ENCODE measurements at regions not wholly inside any gene's neighbourhood (a gene's known extent, or its start where the extent isn't known, plus 50 kb on each side); places are given as distances from the start of the nearest gene placed in this dataset.

DNA sequence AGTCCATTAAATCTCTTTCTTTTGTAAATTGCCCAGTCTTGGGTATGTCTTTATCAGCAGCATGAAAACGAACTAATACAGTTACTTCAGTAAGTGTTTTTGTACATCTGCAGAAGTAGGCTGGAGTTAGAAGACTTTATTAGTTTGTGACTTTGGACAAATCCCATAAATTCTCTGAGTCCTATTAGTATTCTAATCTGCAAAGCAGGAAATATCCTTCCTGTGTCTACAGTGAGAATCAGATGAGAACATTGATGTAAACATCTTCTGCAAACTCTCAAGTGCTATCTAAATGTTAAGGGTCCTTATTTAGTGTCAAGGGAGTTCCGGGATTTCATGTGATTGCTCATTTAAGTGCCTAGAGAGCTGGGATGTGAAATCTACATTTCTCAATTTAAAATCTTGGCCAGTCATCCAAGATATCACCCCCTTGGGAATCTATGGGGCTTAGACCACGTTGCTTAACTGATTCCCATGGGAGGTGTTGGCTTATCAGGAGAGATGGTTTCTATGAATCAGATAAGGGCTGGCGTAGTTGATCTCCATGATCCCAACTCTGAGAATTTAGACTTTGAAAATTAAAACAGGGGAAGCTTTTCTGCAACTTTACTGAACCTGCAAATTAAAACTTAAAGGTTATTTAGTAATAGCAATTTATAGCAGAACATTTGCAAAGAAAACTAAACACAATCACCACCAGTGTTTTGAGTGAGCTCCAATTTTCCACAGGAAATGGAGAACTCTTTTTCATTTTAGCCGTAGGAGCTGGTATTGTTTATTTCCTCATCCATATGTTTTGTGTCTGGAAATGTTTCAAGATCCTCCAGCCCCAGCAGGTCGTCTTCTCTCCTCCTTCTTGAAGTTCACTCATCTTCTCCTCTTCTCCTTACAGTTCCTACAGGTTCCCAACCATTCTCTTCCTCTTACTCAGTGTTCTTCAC lies 241.6 kb upstream of the CD180 start:
- DNase-seq (ENCODE audit: low spot score) (no peak), ATAC-seq (no peak)
- Mint-ChIP-seq H3K9me3 (peaks cover 17% of the 10 kb centered on the region), H3K36me3 (peaks cover 3% of the 10 kb centered on the region; the same call in 1 of the 2 replicates), H3K27me3 (ENCODE audit: low read depth) (no peaks in the 10 kb centered on the region; the same call in 1 of the 2 replicates), H3K27ac (no peak overlapping the region), H3K4me1 (peaks cover 7% of the 10 kb centered on the region), H3K4me3 (no peak overlapping the region)
- TF ChIP-seq, protein P1, sequence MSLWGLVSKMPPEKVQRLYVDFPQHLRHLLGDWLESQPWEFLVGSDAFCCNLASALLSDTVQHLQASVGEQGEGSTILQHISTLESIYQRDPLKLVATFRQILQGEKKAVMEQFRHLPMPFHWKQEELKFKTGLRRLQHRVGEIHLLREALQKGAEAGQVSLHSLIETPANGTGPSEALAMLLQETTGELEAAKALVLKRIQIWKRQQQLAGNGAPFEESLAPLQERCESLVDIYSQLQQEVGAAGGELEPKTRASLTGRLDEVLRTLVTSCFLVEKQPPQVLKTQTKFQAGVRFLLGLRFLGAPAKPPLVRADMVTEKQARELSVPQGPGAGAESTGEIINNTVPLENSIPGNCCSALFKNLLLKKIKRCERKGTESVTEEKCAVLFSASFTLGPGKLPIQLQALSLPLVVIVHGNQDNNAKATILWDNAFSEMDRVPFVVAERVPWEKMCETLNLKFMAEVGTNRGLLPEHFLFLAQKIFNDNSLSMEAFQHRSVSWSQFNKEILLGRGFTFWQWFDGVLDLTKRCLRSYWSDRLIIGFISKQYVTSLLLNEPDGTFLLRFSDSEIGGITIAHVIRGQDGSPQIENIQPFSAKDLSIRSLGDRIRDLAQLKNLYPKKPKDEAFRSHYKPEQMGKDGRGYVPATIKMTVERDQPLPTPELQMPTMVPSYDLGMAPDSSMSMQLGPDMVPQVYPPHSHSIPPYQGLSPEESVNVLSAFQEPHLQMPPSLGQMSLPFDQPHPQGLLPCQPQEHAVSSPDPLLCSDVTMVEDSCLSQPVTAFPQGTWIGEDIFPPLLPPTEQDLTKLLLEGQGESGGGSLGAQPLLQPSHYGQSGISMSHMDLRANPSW (CRISPR knock-in tag; conservative IDR thresholded peaks at IDR 0.05; ENCODE audit: low read depth) = no peak
- TF ChIP-seq, protein P2, sequence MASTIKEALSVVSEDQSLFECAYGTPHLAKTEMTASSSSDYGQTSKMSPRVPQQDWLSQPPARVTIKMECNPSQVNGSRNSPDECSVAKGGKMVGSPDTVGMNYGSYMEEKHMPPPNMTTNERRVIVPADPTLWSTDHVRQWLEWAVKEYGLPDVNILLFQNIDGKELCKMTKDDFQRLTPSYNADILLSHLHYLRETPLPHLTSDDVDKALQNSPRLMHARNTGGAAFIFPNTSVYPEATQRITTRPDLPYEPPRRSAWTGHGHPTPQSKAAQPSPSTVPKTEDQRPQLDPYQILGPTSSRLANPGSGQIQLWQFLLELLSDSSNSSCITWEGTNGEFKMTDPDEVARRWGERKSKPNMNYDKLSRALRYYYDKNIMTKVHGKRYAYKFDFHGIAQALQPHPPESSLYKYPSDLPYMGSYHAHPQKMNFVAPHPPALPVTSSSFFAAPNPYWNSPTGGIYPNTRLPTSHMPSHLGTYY (CRISPR knock-in tag; IDR thresholded peaks at IDR 0.05) = no peak
- ChIA-PET POLR2A (interaction anchor here (0.6 kb wide), 1 partner anchor 794 kb away, joined by 5 read pairs; no protein-coding TSS in a partner anchor), CTCF (no interaction called here)

DNA sequence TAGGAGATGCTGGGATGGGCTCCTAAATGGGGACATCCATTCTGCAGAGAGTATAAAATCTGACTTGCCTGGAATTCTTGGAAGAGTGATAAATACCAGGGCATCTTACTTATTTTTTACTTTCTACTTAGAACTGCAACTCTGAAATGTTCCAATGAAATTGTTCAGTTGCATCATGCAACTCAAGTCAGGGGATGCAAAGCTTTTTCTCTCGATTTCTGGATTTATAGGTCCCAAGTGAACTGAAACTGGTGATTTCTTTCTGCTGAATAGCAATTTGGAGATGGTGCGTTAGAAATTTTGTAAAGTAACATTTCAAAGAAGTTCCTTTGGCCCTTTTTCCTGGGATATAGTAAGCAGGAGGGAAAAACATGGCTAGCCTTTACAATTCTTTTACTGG lies 238.4 kb upstream of the CD180 start:
- POLR2A ChIA-PET = no interaction called here
- Mint-ChIP-seq H3K4me3 (no peak overlapping the region), H3K27me3 (ENCODE audit: low read depth) (no peaks in the 10 kb centered on the region; the same call in 1 of the 2 replicates), H3K36me3 (peaks cover 3% of the 10 kb centered on the region; the same call in 1 of the 2 replicates), H3K27ac (no peak overlapping the region), H3K9me3 (peaks cover 17% of the 10 kb centered on the region), H3K4me1 (peaks cover 7% of the 10 kb centered on the region)
- TF ChIP-seq JAZF1 (CRISPR knock-in tag; IDR thresholded peaks at IDR 0.05) = no peak
- no peak for TF ChIP-seq NFATC4 (CRISPR knock-in tag; IDR thresholded peaks at IDR 0.05)
- TF ChIP-seq ZBTB21 (CRISPR knock-in tag; IDR thresholded peaks at IDR 0.05; ENCODE audit: borderline replicate concordance) = no peak
- no peak for TF ChIP-seq AR (CRISPR knock-in tag; IDR thresholded peaks at IDR 0.05)
- no peak for TF ChIP-seq E2F5 (CRISPR knock-in tag; IDR thresholded peaks at IDR 0.05)
- TF ChIP-seq, protein P3, sequence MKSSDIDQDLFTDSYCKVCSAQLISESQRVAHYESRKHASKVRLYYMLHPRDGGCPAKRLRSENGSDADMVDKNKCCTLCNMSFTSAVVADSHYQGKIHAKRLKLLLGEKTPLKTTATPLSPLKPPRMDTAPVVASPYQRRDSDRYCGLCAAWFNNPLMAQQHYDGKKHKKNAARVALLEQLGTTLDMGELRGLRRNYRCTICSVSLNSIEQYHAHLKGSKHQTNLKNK (CRISPR knock-in tag; IDR thresholded peaks at IDR 0.05) = no peak
- TF ChIP-seq, protein P2 (CRISPR knock-in tag; IDR thresholded peaks at IDR 0.05) = no peak
- TF ChIP-seq, protein P4, sequence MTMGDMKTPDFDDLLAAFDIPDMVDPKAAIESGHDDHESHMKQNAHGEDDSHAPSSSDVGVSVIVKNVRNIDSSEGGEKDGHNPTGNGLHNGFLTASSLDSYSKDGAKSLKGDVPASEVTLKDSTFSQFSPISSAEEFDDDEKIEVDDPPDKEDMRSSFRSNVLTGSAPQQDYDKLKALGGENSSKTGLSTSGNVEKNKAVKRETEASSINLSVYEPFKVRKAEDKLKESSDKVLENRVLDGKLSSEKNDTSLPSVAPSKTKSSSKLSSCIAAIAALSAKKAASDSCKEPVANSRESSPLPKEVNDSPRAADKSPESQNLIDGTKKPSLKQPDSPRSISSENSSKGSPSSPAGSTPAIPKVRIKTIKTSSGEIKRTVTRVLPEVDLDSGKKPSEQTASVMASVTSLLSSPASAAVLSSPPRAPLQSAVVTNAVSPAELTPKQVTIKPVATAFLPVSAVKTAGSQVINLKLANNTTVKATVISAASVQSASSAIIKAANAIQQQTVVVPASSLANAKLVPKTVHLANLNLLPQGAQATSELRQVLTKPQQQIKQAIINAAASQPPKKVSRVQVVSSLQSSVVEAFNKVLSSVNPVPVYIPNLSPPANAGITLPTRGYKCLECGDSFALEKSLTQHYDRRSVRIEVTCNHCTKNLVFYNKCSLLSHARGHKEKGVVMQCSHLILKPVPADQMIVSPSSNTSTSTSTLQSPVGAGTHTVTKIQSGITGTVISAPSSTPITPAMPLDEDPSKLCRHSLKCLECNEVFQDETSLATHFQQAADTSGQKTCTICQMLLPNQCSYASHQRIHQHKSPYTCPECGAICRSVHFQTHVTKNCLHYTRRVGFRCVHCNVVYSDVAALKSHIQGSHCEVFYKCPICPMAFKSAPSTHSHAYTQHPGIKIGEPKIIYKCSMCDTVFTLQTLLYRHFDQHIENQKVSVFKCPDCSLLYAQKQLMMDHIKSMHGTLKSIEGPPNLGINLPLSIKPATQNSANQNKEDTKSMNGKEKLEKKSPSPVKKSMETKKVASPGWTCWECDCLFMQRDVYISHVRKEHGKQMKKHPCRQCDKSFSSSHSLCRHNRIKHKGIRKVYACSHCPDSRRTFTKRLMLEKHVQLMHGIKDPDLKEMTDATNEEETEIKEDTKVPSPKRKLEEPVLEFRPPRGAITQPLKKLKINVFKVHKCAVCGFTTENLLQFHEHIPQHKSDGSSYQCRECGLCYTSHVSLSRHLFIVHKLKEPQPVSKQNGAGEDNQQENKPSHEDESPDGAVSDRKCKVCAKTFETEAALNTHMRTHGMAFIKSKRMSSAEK (CRISPR knock-in tag; IDR thresholded peaks at IDR 0.05; ENCODE audit: borderline replicate concordance) = no peak
- no peak for TF ChIP-seq ZNF232 (CRISPR knock-in tag; IDR thresholded peaks at IDR 0.05)
- TF ChIP-seq ZNF671 (CRISPR knock-in tag; IDR thresholded peaks at IDR 0.05) = no peak
- TF ChIP-seq EMX1 (CRISPR knock-in tag; IDR thresholded peaks at IDR 0.05) = no peak
- no peak for TF ChIP-seq ATF2 (CRISPR knock-in tag; IDR thresholded peaks at IDR 0.05; ENCODE audit: borderline replicate concordance, low read depth)
- TF ChIP-seq, protein P5, sequence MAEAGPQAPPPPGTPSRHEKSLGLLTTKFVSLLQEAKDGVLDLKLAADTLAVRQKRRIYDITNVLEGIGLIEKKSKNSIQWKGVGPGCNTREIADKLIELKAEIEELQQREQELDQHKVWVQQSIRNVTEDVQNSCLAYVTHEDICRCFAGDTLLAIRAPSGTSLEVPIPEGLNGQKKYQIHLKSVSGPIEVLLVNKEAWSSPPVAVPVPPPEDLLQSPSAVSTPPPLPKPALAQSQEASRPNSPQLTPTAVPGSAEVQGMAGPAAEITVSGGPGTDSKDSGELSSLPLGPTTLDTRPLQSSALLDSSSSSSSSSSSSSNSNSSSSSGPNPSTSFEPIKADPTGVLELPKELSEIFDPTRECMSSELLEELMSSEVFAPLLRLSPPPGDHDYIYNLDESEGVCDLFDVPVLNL (CRISPR knock-in tag; IDR thresholded peaks at IDR 0.05; ENCODE audit: borderline replicate concordance, low read depth) = no peak
- CTCF ChIA-PET = no interaction called here
- ATAC-seq (no peak), DNase-seq (ENCODE audit: low spot score) (no peak)

All from WTC11 (cell line).